DMS153 treated with DMSO at 0.1 percent for 48 hours (cell line): ENCODE measurements at regions not wholly inside any gene's neighbourhood (a gene's known extent, or its start where the extent isn't known, plus 50 kb on each side); places are given as distances from the start of the nearest gene placed in this dataset.

Experiments used
- DNase-seq: peaks from one replicate; lab custom pipeline; 2025; ENCODE audit not compliant: unreplicated experiment; lab: John Stamatoyannopoulos, UW

DNA sequence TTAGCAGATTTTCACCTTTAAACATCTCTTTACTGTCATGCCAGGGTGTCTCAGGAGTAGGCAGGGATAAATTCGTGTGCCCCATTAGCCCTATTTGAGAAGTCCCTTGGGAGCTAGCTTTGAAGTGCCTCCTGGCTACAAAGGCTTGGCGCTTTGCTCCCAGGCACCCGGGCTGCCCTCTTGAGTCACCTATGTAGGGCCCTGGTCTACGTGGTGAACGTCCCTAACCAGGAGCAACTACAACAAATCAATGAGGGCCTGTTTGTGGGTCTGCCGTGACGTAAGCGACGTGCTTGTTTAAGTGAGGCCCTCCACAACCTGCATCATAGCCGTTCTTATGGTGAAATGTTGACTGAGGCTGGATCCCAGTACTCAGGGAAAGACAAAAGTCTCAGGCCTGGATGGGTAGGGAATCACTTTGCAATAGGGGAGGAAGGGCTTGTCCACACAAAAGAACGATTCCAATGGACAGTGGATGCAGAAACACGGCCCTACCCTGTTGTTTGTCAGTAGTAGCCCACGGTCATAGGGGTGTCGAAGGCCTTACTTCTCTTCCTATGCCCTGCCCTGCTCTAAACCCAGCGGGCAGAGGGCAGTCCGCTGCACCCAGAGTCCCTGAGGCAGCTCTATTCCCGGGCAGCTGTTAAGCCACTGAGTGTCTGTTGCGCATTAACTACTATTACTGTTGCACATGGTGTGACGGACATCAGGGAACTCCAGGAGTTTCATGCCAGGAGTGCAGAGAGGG is 93.9 kb downstream of the INHBB start:
- DNase-seq = peak; percentile 45

- DNase-seq = no peak
These were observed 94.8 kb downstream of the INHBB start for GRCh38 chr2:120440521-120441350.

DNA sequence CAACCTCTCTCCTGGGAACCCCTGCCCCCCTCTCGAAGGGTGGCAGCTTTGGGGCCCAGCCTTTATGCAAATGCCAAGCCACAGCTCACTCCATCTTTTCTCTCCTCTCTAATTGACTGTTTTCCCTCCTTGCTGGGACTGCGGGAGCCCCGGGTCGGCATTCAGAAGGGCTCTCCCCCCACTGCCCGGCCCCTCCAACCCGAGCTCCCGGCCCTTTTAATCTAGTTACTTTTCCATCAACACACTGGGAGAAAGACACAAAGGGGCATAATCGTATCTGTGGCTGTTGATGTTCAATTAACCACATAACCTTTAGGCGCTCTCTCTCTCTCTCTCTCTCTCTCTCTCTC is 95.4 kb downstream of the INHBB start:
- DNase-seq = no peak

GRCh38 chr2:120441744-120442471 is 96.0 kb downstream of the INHBB start:
- DNase-seq = peak; percentile 57

- no peak for DNase-seq
These were observed 96.6 kb downstream of the INHBB start for GRCh38 chr2:120442541-120442922.

- DNase-seq = peak; percentile 18
These were observed 97.1 kb downstream of the INHBB start for GRCh38 chr2:120442923-120443571.

GRCh38 chr2:120443946-120444345 is 98.0 kb downstream of the INHBB start:
- no peak for DNase-seq

DNA sequence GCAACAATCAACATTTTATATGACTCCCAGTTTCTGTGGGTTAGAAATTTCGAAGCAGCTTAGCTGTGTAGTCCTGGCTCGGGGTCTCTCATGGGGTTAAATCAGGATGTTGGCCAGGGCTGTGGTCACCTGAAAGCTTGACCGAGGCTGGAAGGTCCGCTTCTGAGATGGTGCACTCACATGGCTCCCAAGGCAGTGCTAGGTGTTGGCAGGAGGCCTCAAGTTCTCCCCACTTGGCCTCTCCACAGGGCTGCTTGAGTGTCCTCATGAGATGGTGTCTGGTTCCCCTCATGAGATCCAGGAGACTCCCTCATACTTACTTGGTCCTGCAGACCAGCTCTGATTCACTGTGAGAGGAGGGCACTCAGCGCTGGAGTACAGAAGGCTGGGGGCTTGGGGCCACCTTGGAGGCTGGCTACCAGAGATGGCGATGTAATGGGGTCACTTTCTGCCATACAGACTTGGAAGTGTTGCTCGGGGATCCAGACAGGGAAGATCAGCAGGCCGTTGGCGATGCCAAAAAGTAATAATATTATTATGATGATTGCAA is 98.8 kb downstream of the INHBB start:
- DNase-seq = no peak

DNA sequence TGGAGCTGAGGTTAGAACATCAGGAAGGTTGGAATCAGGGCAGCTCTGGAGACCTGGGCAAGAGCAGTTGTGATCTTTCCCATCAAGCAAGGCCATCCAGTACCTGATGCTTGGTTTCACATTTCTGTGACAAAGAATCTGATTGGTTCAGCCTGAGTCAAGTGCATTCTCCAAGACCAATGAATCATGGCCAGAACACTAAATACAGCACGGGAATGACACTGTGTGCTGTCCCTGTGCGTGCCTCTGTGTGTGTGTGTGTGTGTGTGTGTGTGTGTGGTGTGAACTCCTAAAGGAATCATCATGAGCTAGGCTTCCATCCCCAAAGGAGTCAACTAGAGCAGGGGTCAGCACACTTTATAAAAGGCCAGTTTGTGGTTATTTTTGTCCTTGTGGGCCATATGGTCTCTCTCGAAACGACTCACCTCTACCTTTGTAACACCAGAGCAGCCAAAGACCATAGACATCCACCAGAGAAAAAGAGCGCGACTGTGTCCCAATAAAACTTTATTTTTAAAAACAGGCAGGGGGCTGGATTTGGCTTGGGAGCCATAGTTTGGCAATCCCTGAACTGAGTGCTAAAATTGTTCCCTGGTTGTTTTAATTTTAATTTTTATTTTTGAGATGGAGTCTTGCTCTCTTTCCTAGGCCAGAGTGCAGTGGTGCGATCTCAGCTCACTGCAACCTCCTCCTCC is 99.7 kb downstream of the INHBB start:
- peak; percentile 36 for DNase-seq

DNA sequence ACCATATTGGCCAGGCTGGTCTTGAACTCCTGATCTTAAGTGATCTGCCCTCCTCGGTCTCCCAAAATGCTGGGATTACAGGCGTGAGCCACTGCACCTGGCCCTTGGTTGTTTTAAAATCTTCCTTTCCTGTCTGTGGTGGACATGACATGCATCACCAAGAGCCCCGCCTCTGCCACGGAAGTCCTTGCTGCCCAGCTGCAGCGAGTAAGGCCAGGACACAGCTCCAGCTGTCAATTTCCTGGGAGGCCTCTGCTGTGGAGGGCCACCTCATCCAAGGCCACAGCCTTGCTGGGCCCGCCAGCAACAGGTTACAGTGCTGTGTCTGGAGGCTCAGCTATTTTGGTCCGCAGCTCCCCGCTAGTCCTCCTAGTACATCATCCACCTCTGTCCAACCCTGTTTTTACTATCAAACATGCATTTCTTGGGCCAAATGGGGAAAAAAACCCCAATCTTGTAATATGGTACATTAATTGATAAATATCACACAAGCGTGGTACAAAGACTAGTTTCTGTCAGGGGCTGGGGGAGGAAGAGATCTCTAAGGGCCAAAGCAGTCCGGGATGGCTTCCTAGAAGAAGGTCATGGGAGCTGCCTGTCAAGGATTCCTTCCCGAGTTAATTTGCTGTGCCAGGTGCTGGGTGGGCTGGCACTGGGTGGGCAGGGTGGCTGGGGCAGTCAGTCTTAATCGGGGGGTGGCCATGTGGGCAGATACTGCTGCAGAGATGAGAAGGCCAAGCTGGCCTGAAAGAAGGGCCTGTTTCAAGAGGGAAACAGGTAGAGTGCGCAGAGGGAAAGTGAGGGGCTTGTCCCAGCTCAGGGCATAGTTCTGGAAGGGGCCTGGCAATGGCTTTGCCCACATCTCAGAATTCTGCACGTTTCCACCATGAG is 100.5 kb downstream of the INHBB start:
- DNase-seq = no peak

DNA sequence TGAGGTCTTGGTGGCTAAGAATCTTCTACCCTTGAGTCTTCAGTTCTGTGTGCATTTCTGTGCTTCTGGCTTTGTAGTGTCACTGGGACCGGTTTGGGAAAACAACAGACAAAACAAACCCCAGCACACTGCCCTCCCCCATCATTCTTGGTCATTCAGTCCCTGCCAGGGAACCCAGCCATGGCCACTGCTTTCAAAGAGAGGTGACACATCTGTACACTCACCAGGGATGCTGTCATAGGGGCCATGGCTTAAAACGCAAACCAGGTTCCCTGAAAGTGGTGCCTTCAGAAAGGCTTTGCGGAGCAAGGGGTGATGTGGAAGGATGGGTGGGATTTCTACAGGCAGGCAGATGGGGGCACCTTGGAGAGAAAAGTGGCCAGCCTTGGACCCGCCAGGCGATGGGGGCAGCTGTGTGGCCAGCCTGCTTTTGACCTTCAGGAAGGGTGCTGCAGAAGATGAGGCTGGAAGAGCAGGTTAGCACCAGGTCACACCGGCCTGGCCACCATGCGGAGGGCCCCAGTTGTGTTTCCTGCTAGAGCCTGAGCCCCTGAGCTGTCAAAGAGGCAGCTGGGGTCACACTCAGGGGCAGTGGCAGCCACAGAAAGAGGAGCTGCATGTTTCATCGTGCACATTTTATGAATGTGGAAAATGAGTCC is 101.3 kb downstream of the INHBB start:
- no peak for DNase-seq

DNA sequence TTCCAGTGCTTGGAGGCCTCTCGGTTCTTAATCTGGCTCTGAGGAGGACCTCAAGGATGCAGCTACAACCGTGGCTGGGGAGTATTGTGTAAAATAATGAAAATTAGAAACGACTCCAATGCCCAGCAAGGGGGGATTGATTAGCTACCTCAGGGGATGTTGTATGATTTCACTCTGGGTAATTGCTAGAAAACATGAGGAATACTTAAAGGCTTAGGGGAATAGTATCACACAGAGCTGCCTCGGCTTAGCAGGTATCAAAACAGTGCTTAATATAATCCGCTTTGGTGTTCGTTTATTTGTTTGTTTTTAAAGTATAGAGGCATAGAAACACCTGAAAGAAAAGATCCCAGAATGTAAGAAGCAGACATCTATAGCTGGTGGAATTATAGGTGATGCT is 102.5 kb downstream of the INHBB start:
- DNase-seq = no peak

GRCh38 chr2:120448961-120449810 is 103.2 kb downstream of the INHBB start:
- no peak for DNase-seq

DNA sequence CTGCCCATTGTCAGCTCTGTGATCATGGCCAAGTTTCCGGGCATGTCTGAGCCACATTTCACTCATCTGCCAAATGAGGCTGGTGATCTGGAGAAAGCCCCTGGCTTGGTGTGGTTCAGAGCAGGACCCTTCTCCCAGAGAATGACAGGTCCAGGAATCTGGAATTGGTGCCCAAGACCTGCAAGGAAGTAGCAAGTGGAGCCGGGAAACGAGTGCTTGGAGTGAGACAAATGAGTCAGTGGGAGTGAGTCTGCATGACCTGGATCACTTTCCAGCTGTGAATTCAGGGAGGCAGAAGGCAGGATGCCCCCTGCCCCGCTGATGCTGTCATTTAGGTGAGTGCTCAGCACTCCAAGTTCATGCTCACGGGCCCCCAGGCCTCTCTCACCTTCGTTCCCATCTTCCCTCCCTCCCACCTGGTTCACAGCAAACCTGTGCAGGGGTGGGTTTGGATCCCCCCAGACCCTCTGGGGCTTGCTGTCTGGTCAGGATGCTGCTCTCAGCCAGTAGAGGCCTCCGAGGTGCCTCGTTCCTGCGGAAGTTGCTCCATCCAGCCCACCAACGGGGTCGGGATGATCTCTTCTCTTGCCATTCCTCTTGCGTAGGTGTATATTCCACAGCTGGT is 104.4 kb downstream of the INHBB start:
- no peak for DNase-seq

- DNase-seq = no peak
These were observed 105.4 kb downstream of the INHBB start for GRCh38 chr2:120451334-120451733.

GRCh38 chr2:120452131-120452530 is 106.2 kb downstream of the INHBB start:
- no peak for DNase-seq

DNA sequence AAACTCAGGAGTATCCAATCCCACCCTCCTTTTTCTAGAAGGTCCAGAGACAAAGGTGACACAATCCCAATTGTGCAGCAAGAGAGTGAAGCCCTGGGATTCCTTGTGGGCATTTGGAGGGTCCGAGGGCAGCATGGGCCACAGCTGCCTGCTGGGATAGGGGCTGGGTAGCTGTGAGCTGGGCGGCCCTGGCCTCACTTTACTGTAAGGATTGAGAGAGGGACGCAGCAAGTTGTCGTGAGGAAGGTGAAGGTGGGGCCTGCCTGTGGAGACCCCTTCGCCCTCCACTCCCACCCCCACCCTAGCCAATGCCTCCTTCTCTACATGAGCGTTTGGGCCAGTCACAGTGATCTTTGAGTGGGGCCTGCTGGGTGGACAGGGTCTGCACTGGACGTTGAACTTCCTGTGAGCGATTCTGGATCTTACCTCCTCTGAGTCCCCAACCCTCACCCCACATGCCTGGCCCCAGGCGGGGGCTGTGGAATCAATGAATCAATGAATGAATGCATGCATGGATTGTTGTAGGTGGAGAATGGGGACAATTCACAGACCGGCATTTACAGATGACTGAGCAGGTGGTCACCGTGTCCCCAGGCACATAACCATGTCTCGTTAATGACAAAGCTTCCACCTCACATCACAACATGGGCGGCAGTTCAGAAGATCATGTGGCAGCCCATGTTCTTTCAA is 107.2 kb downstream of the INHBB start:
- no peak for DNase-seq
